DND-41 (cell line): ENCODE measurements at regions not wholly inside any gene's neighbourhood (a gene's known extent, or its start where the extent isn't known, plus 50 kb on each side); places are given as distances from the start of the nearest gene placed in this dataset.

Source experiments
- ATAC-seq: fragments of 200-7000 bp; cut with Tn5 transposase; 3 replicates; pipeline ENCODE4 v1.9.1; 2021; ENCODE audit warnings: low read depth; ENCODE audit not compliant: insufficient read depth
- DNase-seq: peaks from one replicate; pipeline ENCODE4 v3.0.0-alpha.2; 2020
- H2AFZ ChIP-seq: 2 replicates; pipeline ENCODE4 v1.6.0; 2012; ENCODE audit warnings: low read depth, low read length
- H3K27ac ChIP-seq: 2 replicates; pipeline ENCODE4 v1.5.1; 2012; ENCODE audit warnings: low read length, inconsistent platforms
- H3K27me3 ChIP-seq: fragments of 200-600 bp; sonication (generic); 2 replicates; pipeline ENCODE4 v1.6.0; 2012; ENCODE audit warnings: low read length, mild to moderate bottlenecking, inconsistent platforms; ENCODE audit not compliant: insufficient read depth, poor library complexity
- H3K36me3 ChIP-seq: 2 replicates; pipeline ENCODE4 v1.5.1; 2012; ENCODE audit warnings: low read length, inconsistent platforms; ENCODE audit not compliant: insufficient read depth
- H3K4me1 ChIP-seq: 2 replicates; pipeline ENCODE4 v1.5.1; 2012; ENCODE audit warnings: mild to moderate bottlenecking, low read length; ENCODE audit not compliant: insufficient read depth
- H3K4me2 ChIP-seq: 2 replicates; pipeline ENCODE4 v1.6.0; 2012; ENCODE audit warnings: mild to moderate bottlenecking, moderate library complexity, low read length, inconsistent platforms; ENCODE audit not compliant: insufficient read depth
- H3K4me3 ChIP-seq, 2 experiments: fragments of 200-600 bp in 1 of 2; shearing (Covaris generic) in 1 of 2; 2 replicates each; pipeline ENCODE4 v1.5.1; 2012 to 2016; ENCODE audit warnings: inconsistent platforms in 2 of 2, low read length in 2 of 2, mild to moderate bottlenecking in 2 of 2, low read depth in 1 of 2, moderate library complexity in 1 of 2
- H3K79me2 ChIP-seq: 2 replicates; pipeline ENCODE4 v1.6.0; 2012; ENCODE audit warnings: low read length, inconsistent platforms; ENCODE audit not compliant: insufficient read depth
- H3K9ac ChIP-seq: 2 replicates; pipeline ENCODE4 v1.6.0; 2012; ENCODE audit warnings: low read depth, mild to moderate bottlenecking, inconsistent platforms, low read length, moderate library complexity
- H3K9me3 ChIP-seq: 2 replicates; pipeline ENCODE4 v1.5.1; 2012; ENCODE audit warnings: low read length, moderate library complexity, mild to moderate bottlenecking, inconsistent platforms; ENCODE audit not compliant: insufficient read depth, severe bottlenecking
- H4K20me1 ChIP-seq: 2 replicates; pipeline ENCODE4 v1.6.0; 2012; ENCODE audit warnings: low read length; ENCODE audit not compliant: insufficient read depth
- CTCF ChIP-seq: IDR thresholded peaks from 2 replicates; pipeline ENCODE4 v1.5.1; 2012; ENCODE audit warnings: borderline replicate concordance, low read length, moderate library complexity, mild to moderate bottlenecking; ENCODE audit not compliant: poor library complexity, severe bottlenecking; ENCODE audit errors: extremely low read depth
- EZH2 ChIP-seq: IDR thresholded peaks from 3 replicates; pipeline ENCODE4 v1.6.1; 2012; ENCODE audit warnings: borderline replicate concordance, low read depth, mild to moderate bottlenecking, moderate library complexity, low read length, inconsistent platforms; ENCODE audit not compliant: severe bottlenecking

- ATAC-seq = no peak
- Histone ChIP-seq H3K27me3 (no peaks in the 10 kb centered on the region), H3K9ac (no peak overlapping the region), H3K27ac (no peak overlapping the region), H3K4me2 (no peak overlapping the region), H3K4me1 (no peaks in the 10 kb centered on the region), H4K20me1 (no peaks in the 10 kb centered on the region), H3K9me3 (no peaks in the 10 kb centered on the region), H2AFZ (no peak overlapping the region), H3K4me3 (no peak overlapping the region), H3K36me3 (no peaks in the 10 kb centered on the region), H3K79me2 (no peaks in the 10 kb centered on the region)
- TF ChIP-seq EZH2 (no peak), CTCF (no peak)
- no peak for DNase-seq
Measured at GRCh38 chr12:85519163-85519562, 239.1 kb downstream of the ALX1 start.

- Histone ChIP-seq H3K4me1 (0 out of 2 replicates have a peak, but pooled peaks cover 3% of the 10 kb centered on the region), H3K9me3 (no peaks in the 10 kb centered on the region), H3K79me2 (no peaks in the 10 kb centered on the region), H4K20me1 (no peaks in the 10 kb centered on the region), H3K27me3 (no peaks in the 10 kb centered on the region), H3K9ac (no peak overlapping the region), H3K36me3 (no peaks in the 10 kb centered on the region), H3K4me2 (no peak overlapping the region), H3K27ac (no peak overlapping the region), H3K4me3 (no peak overlapping the region), H2AFZ (no peak overlapping the region)
- no peak for TF ChIP-seq CTCF
- no peak for TF ChIP-seq EZH2
- no peak for DNase-seq
- ATAC-seq = no peak
Measured at GRCh38 chr12:85523197-85523596, 243.2 kb downstream of the ALX1 start.

GRCh38 chr12:85527192-85527591 lies 247.2 kb downstream of the ALX1 start:
- H4K20me1 ChIP-seq = no peaks in the 10 kb centered on the region
- H3K36me3 ChIP-seq = no peaks in the 10 kb centered on the region
- no peaks in the 10 kb centered on the region for H3K27me3 ChIP-seq
- no peak overlapping the region for H3K4me3 ChIP-seq
- no peak overlapping the region for H3K27ac ChIP-seq
- no peak overlapping the region for H3K4me2 ChIP-seq
- DNase-seq (no peak), ATAC-seq (no peak)
- H3K4me1 ChIP-seq = 0 out of 2 replicates have a peak, but pooled peaks cover 3% of the 10 kb centered on the region
- H3K9me3 ChIP-seq = no peaks in the 10 kb centered on the region
- TF ChIP-seq CTCF (no peak), EZH2 (no peak)
- no peak overlapping the region for H2AFZ ChIP-seq
- no peak overlapping the region for H3K9ac ChIP-seq
- H3K79me2 ChIP-seq = no peaks in the 10 kb centered on the region

- no peak overlapping the region for H3K9ac ChIP-seq
- H3K9me3 ChIP-seq = no peaks in the 10 kb centered on the region
- 0 out of 2 replicates have a peak, but pooled peaks cover 3% of the 10 kb centered on the region for H3K4me1 ChIP-seq
- H3K27ac ChIP-seq = no peak overlapping the region
- H4K20me1 ChIP-seq = no peaks in the 10 kb centered on the region
- no peaks in the 10 kb centered on the region for H3K79me2 ChIP-seq
- H3K4me2 ChIP-seq = no peak overlapping the region
- TF ChIP-seq EZH2 (no peak), CTCF (no peak)
- no peak overlapping the region for H3K4me3 ChIP-seq
- H3K27me3 ChIP-seq = no peaks in the 10 kb centered on the region
- ATAC-seq (no peak), DNase-seq (no peak)
- no peaks in the 10 kb centered on the region for H3K36me3 ChIP-seq
- H2AFZ ChIP-seq = no peak overlapping the region
Measured at GRCh38 chr12:85529896-85530295, 249.9 kb downstream of the ALX1 start.
